ENCODE measurements at regions not wholly inside any gene's neighbourhood (a gene's known extent, or its start where the extent isn't known, plus 50 kb on each side); places are given as distances from the start of the nearest gene placed in this dataset.

DNA sequence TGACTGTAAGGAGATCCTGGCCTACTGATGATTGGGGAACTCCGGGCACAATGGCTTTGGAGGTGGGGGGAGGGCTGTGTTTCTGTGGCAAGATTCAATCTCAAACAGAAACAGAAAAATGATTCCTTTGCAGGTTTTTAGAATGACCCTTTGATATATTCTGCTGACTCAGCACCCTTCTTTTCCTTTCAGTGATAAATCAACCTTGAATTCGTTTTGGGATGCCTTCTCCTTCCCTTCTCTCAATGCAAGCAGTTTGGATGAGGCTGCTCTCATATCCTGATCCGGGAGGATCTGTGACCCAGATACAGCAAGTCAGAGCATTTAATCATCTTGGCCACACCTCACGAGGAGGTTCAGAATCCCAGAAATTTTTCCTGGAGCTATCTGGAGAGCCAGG, 156.1 kb upstream of the PRICKLE2 start:
- BruUV-seq (replicated peaks), result no TSS peak
- TF ChIP-seq, protein P1, sequence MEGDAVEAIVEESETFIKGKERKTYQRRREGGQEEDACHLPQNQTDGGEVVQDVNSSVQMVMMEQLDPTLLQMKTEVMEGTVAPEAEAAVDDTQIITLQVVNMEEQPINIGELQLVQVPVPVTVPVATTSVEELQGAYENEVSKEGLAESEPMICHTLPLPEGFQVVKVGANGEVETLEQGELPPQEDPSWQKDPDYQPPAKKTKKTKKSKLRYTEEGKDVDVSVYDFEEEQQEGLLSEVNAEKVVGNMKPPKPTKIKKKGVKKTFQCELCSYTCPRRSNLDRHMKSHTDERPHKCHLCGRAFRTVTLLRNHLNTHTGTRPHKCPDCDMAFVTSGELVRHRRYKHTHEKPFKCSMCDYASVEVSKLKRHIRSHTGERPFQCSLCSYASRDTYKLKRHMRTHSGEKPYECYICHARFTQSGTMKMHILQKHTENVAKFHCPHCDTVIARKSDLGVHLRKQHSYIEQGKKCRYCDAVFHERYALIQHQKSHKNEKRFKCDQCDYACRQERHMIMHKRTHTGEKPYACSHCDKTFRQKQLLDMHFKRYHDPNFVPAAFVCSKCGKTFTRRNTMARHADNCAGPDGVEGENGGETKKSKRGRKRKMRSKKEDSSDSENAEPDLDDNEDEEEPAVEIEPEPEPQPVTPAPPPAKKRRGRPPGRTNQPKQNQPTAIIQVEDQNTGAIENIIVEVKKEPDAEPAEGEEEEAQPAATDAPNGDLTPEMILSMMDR (conservative IDR thresholded peaks at IDR 0.05; ENCODE audit: low read length), result no peak
- no peak for TF ChIP-seq EZH2phosphoT487 (IDR thresholded peaks at IDR 0.05; ENCODE audit: borderline replicate concordance, low read depth, low read length)
- no peaks in the 10 kb centered on the region for H3K4me1 ChIP-seq (ENCODE audit: insufficient read depth, low read length, poor library complexity, severe bottlenecking)
- no peaks in the 10 kb centered on the region for H3K9me3 ChIP-seq (ENCODE audit: low read length)
- no peaks in the 10 kb centered on the region for H3K79me2 ChIP-seq (ENCODE audit: insufficient read depth, low read depth, low read length)
- POLR2A ChIA-PET, result no interaction called here
- CTCF ChIA-PET (ENCODE audit: unreplicated experiment), result no interaction called here
- H3K4me2 ChIP-seq (ENCODE audit: low read length), result no peak overlapping the region
- no peaks in the 10 kb centered on the region for H4K20me1 ChIP-seq (ENCODE audit: insufficient read depth, low read length)
- no peaks in the 10 kb centered on the region for H3K9me2 ChIP-seq (ENCODE audit: insufficient read depth, low read length)
- no peak overlapping the region for H3K27ac ChIP-seq (ENCODE audit: low read depth, low read length, poor library complexity, severe bottlenecking)
- no peak overlapping the region for H3K4me3 ChIP-seq (ENCODE audit: low read depth, low read length, poor library complexity, severe bottlenecking)
- intact Hi-C loops (cut with micrococcal nuclease; ENCODE audit: unreplicated experiment), result no loop called here
- H3K36me3 ChIP-seq (ENCODE audit: insufficient read depth, low read length), result no peaks in the 10 kb centered on the region
- DNase-seq (ENCODE audit: low spot score), result no peak
- H2AFZ ChIP-seq (ENCODE audit: low read length), result no peak overlapping the region

DNA sequence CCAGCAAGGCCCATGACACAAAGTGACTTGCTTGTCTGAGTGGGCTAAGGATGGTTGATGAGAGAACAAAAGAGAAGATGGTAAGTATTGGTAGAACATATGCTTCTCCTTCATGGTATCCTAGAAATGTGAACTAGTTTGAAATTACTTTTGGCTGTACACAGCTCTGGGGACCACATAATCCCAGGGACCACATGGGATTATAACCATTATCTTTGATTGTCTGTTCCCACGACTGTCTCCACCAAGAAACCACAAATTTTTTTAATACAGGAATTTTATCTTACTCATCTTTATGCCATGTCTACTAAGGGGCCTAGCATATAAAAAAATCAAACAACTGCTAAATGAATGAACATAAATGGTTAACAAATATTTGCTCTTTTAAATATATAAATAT, 155.3 kb upstream of the PRICKLE2 start:
- Histone ChIP-seq H3K79me2 (ENCODE audit: insufficient read depth, low read depth, low read length) (no peaks in the 10 kb centered on the region), H3K4me3 (ENCODE audit: low read depth, low read length, poor library complexity, severe bottlenecking) (no peak overlapping the region), H2AFZ (ENCODE audit: low read length) (no peak overlapping the region), H3K9me2 (ENCODE audit: insufficient read depth, low read length) (no peaks in the 10 kb centered on the region), H3K36me3 (ENCODE audit: insufficient read depth, low read length) (no peaks in the 10 kb centered on the region), H3K4me2 (ENCODE audit: low read length) (no peak overlapping the region), H3K9me3 (ENCODE audit: low read length) (peaks cover 5% of the 10 kb centered on the region; the same call in 1 of the 2 replicates), H3K4me1 (ENCODE audit: insufficient read depth, low read length, poor library complexity, severe bottlenecking) (no peaks in the 10 kb centered on the region), H4K20me1 (ENCODE audit: insufficient read depth, low read length) (no peaks in the 10 kb centered on the region), H3K27ac (ENCODE audit: low read depth, low read length, poor library complexity, severe bottlenecking) (no peak overlapping the region)
- intact Hi-C loops (cut with micrococcal nuclease; ENCODE audit: unreplicated experiment), result no loop called here
- CTCF ChIA-PET (ENCODE audit: unreplicated experiment), result no interaction called here
- no TSS peak for BruUV-seq (replicated peaks)
- POLR2A ChIA-PET, result interaction anchor here (0.6 kb wide), 1 partner anchor 1749 kb away, joined by 3 read pairs; no protein-coding TSS in a partner anchor
- no peak for DNase-seq (ENCODE audit: low spot score)
- TF ChIP-seq, protein P1 (conservative IDR thresholded peaks at IDR 0.05; ENCODE audit: low read length), result no peak
- no peak for TF ChIP-seq EZH2phosphoT487 (IDR thresholded peaks at IDR 0.05; ENCODE audit: borderline replicate concordance, low read depth, low read length)

DNA sequence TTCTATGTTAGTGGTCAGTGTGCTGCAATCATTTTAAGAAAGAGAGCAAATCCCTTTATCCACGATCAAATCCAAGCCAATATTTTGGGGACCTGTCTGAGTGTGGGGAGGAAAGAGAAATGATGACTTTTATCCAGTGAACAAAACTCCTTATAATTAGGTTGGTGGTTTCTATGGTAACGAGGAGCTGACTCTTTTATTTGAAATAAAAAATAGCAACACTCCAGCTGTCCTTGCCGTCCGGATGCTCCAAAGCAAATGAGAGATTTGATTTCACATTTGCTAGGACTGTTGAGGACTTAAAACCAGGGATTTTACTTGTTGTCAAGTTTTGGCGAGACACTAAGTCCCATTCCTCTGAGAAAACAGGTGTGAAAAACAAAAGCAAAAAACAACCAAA, 154.0 kb upstream of the PRICKLE2 start:
- TF ChIP-seq, protein P1 (conservative IDR thresholded peaks at IDR 0.05; ENCODE audit: low read length), result no peak
- TF ChIP-seq EZH2phosphoT487 (IDR thresholded peaks at IDR 0.05; ENCODE audit: borderline replicate concordance, low read depth, low read length), result no peak
- Histone ChIP-seq H3K9me3 (ENCODE audit: low read length) (peaks cover 7% of the 10 kb centered on the region; the same call in 1 of the 2 replicates), H3K4me3 (ENCODE audit: low read depth, low read length, poor library complexity, severe bottlenecking) (no peak overlapping the region), H3K4me1 (ENCODE audit: insufficient read depth, low read length, poor library complexity, severe bottlenecking) (no peaks in the 10 kb centered on the region), H3K9me2 (ENCODE audit: insufficient read depth, low read length) (no peaks in the 10 kb centered on the region), H3K4me2 (ENCODE audit: low read length) (no peak overlapping the region), H4K20me1 (ENCODE audit: insufficient read depth, low read length) (no peaks in the 10 kb centered on the region), H2AFZ (ENCODE audit: low read length) (no peak overlapping the region), H3K79me2 (ENCODE audit: insufficient read depth, low read depth, low read length) (no peaks in the 10 kb centered on the region), H3K36me3 (ENCODE audit: insufficient read depth, low read length) (no peaks in the 10 kb centered on the region), H3K27ac (ENCODE audit: low read depth, low read length, poor library complexity, severe bottlenecking) (no peak overlapping the region)
- no peak for DNase-seq (ENCODE audit: low spot score)
- intact Hi-C loops (cut with micrococcal nuclease; ENCODE audit: unreplicated experiment), result no loop called here
- CTCF ChIA-PET (ENCODE audit: unreplicated experiment), result no interaction called here
- POLR2A ChIA-PET, result no interaction called here
- no TSS peak for BruUV-seq (replicated peaks)
